H9 (cell line): ENCODE measurements at regions not wholly inside any gene's neighbourhood (a gene's known extent, or its start where the extent isn't known, plus 50 kb on each side); places are given as distances from the start of the nearest gene placed in this dataset.

Experiments
- DNase-seq: peaks from one replicate; pipeline ENCODE4 v3.0.0-alpha.2; 2017
- H2AFZ ChIP-seq: one replicate; pipeline ENCODE4 v1.6.1; 2013; ENCODE audit warnings: mild to moderate bottlenecking, low read length, control low read depth, moderate library complexity
- H2AK5ac ChIP-seq: 2 replicates; pipeline ENCODE4 v1.6.1; 2013; ENCODE audit warnings: low read length, control low read depth, mixed read lengths; ENCODE audit not compliant: insufficient read length
- H2BK120ac ChIP-seq: one replicate; pipeline ENCODE4 v1.6.1; 2013; ENCODE audit warnings: low read depth, mild to moderate bottlenecking, low read length, control low read depth, inconsistent platforms; ENCODE audit not compliant: poor library complexity, severe bottlenecking
- H2BK12ac ChIP-seq: 2 replicates; pipeline ENCODE4 v1.6.1; 2013; ENCODE audit warnings: low read length, control low read depth, mixed read lengths, low read depth; ENCODE audit not compliant: insufficient read length
- H2BK15ac ChIP-seq: 2 replicates; pipeline ENCODE4 v1.6.1; 2013; ENCODE audit warnings: low read depth, low read length, control low read depth
- H2BK20ac ChIP-seq: one replicate; pipeline ENCODE4 v1.6.1; 2013; ENCODE audit warnings: low read depth, mild to moderate bottlenecking, low read length, control low read depth, inconsistent platforms; ENCODE audit not compliant: poor library complexity, severe bottlenecking
- H2BK5ac ChIP-seq: 2 replicates; pipeline ENCODE4 v1.6.1; 2013; ENCODE audit warnings: low read length, control low read depth, mixed read lengths; ENCODE audit not compliant: insufficient read length
- H3K14ac ChIP-seq: 2 replicates; pipeline ENCODE4 v1.6.1; 2013; ENCODE audit warnings: low read length, control low read depth; ENCODE audit not compliant: insufficient read depth
- H3K18ac ChIP-seq: 2 replicates; pipeline ENCODE4 v1.6.1; 2013; ENCODE audit warnings: low read depth, mild to moderate bottlenecking, mixed read lengths, low read length, control low read depth; ENCODE audit not compliant: insufficient read length
- H3K23ac ChIP-seq: 2 replicates; pipeline ENCODE4 v1.6.1; 2013; ENCODE audit warnings: low read length, control low read depth, mixed read lengths, low read depth; ENCODE audit not compliant: insufficient read length
- H3K23me2 ChIP-seq: 2 replicates; pipeline ENCODE4 v1.6.1; 2013; ENCODE audit warnings: low read depth, mild to moderate bottlenecking, mixed read lengths, low read length, control low read depth; ENCODE audit not compliant: insufficient read length, poor library complexity, severe bottlenecking
- H3K27ac ChIP-seq: 2 replicates; pipeline ENCODE4 v1.5.1; 2013; ENCODE audit warnings: low read length, control low read depth, mixed read lengths, low read depth; ENCODE audit not compliant: insufficient read length
- H3K27me3 ChIP-seq: 2 replicates; pipeline ENCODE4 v1.6.1; 2013; ENCODE audit warnings: low read length, control low read depth, inconsistent platforms; ENCODE audit not compliant: insufficient read depth
- H3K4ac ChIP-seq: 2 replicates; pipeline ENCODE4 v1.6.1; 2013; ENCODE audit warnings: low read depth, mild to moderate bottlenecking, control low read depth, inconsistent platforms, low read length, moderate library complexity
- H3K4me1 ChIP-seq: 2 replicates; pipeline ENCODE4 v1.6.1; 2013; ENCODE audit warnings: low read length, control low read depth, inconsistent platforms; ENCODE audit not compliant: insufficient read depth
- H3K4me2 ChIP-seq: 2 replicates; pipeline ENCODE4 v1.6.1; 2013; ENCODE audit warnings: low read length, control low read depth, mixed read lengths; ENCODE audit not compliant: insufficient read length, insufficient read depth
- H3K56ac ChIP-seq: 2 replicates; pipeline ENCODE4 v1.6.1; 2013; ENCODE audit warnings: low read depth, mild to moderate bottlenecking, mixed read lengths, low read length, control low read depth; ENCODE audit not compliant: insufficient read length
- H3K79me1 ChIP-seq: 2 replicates; pipeline ENCODE4 v1.6.1; 2013; ENCODE audit warnings: low read depth, mild to moderate bottlenecking, moderate library complexity, low read length, control low read depth, inconsistent platforms; ENCODE audit not compliant: insufficient read depth, poor library complexity, severe bottlenecking
- H3K79me2 ChIP-seq: 2 replicates; pipeline ENCODE4 v1.6.1; 2013; ENCODE audit warnings: low read length, control low read depth, inconsistent platforms; ENCODE audit not compliant: insufficient read depth
- H3K9ac ChIP-seq: 2 replicates; pipeline ENCODE4 v1.6.1; 2013; ENCODE audit warnings: low read length, control low read depth, mixed read lengths; ENCODE audit not compliant: insufficient read length; ENCODE audit errors: extremely low read depth
- H3K9me3 ChIP-seq: one replicate; pipeline ENCODE4 v1.6.1; 2013; ENCODE audit warnings: low read depth, low read length, inconsistent platforms; ENCODE audit not compliant: control insufficient read depth
- H3T11ph ChIP-seq: one replicate; pipeline ENCODE4 v1.6.1; 2013; ENCODE audit warnings: mild to moderate bottlenecking, low read length, control low read depth, inconsistent platforms
- H4K20me1 ChIP-seq: one replicate; pipeline ENCODE4 v1.6.1; 2013; ENCODE audit not compliant: control insufficient read depth, insufficient read length, insufficient read depth
- H4K5ac ChIP-seq: 2 replicates; pipeline ENCODE4 v1.6.1; 2013; ENCODE audit warnings: low read depth, mild to moderate bottlenecking, mixed read lengths, low read length, control low read depth; ENCODE audit not compliant: insufficient read length
- H4K8ac ChIP-seq: replicated peaks from 2 replicates; pipeline ENCODE4 v1.6.1; 2013; ENCODE audit warnings: low read length, control low read depth, mixed read lengths, low read depth; ENCODE audit not compliant: insufficient read length
- H4K91ac ChIP-seq: 2 replicates; pipeline ENCODE4 v1.6.1; 2013; ENCODE audit warnings: low read depth, mild to moderate bottlenecking, moderate library complexity, mixed read lengths, low read length, control low read depth; ENCODE audit not compliant: insufficient read length
- H3K27ac Mint-ChIP-seq, 3 experiments: 2 replicates in 2 of 3; 3 replicates in 1 of 3; pipeline ENCODE4 v1.8.0; 2020 to 2021; ENCODE audit warnings: mixed read lengths in 3 of 3, mild to moderate bottlenecking in 1 of 3, moderate library complexity in 1 of 3
- H3K27me3 Mint-ChIP-seq: 2 replicates; pipeline ENCODE4 v1.8.0; 2021; ENCODE audit warnings: low read depth, mild to moderate bottlenecking, moderate library complexity, mixed read lengths
- H3K36me3 Mint-ChIP-seq, 3 experiments: 2 replicates in 2 of 3; 3 replicates in 1 of 3; pipeline ENCODE4 v1.8.0; 2020 to 2021; ENCODE audit warnings: low read depth in 3 of 3, mixed read lengths in 3 of 3; ENCODE audit not compliant: insufficient read depth in 1 of 3
- H3K4me1 Mint-ChIP-seq, 2 experiments: 2 replicates each; pipeline ENCODE4 v1.8.0; 2020; ENCODE audit warnings: mixed read lengths in 2 of 2
- H3K4me3 Mint-ChIP-seq, 2 experiments: 2 replicates in 1 of 2; 3 replicates in 1 of 2; pipeline ENCODE4 v1.8.0; 2020 to 2021; ENCODE audit warnings: mild to moderate bottlenecking in 2 of 2, mixed read lengths in 2 of 2, moderate library complexity in 1 of 2
- H3K9me3 Mint-ChIP-seq, 2 experiments: 2 replicates in 1 of 2; 3 replicates in 1 of 2; pipeline ENCODE4 v1.8.0; 2020; ENCODE audit warnings: mild to moderate bottlenecking in 2 of 2, mixed read lengths in 2 of 2, moderate library complexity in 1 of 2
- CTCF ChIP-seq: fragments of 200-600 bp; sonication (generic); conservative IDR thresholded peaks from 3 replicates; pipeline ENCODE4 v1.8.0; 2021; ENCODE audit warnings: antibody characterized with exemption, mild to moderate bottlenecking
- WGBS: extraction: QIAGEN DNeasy Blood & Tissue Kit; methylation state at CpG from one replicate; pipeline ENCODE4 v1.1.7; 2013; ENCODE audit warnings: missing lambda C conversion rate, low lambda C conversion rate, mixed read lengths; ENCODE audit not compliant: insufficient read length; ENCODE audit errors: extremely low coverage; 5-methylcytosine and 5-hydroxymethylcytosine counted together

- no peak overlapping the region for H2AK5ac ChIP-seq
- H3K4me3 Mint-ChIP-seq: no peak overlapping the region
- no peak overlapping the region for H3K56ac ChIP-seq
- H2BK120ac ChIP-seq: no peak overlapping the region
- H3K9me3 ChIP-seq: no peaks in the 10 kb centered on the region
- H4K20me1 ChIP-seq: no peaks in the 10 kb centered on the region
- H3K27ac Mint-ChIP-seq: no peak overlapping the region
- H3K36me3 Mint-ChIP-seq: peaks cover 6 to 17% (median 11%) of the 10 kb centered on the region in 3 experiments
- no peaks in the 10 kb centered on the region for H3K79me2 ChIP-seq
- H3K27ac ChIP-seq: no peak overlapping the region
- no peak for TF ChIP-seq CTCF
- H3K27me3 ChIP-seq: no peaks in the 10 kb centered on the region
- H2BK20ac ChIP-seq: no peak overlapping the region
- no peak overlapping the region for H4K5ac ChIP-seq
- no peak overlapping the region for H4K91ac ChIP-seq
- H3K4me1 Mint-ChIP-seq: no peaks in the 10 kb centered on the region; a peak in 1 of 4 replicates
- H3T11ph ChIP-seq: no peak overlapping the region
- H3K14ac ChIP-seq: no peak overlapping the region
- H3K4ac ChIP-seq: no peak overlapping the region
- H3K27me3 Mint-ChIP-seq: no peaks in the 10 kb centered on the region
- no peak for DNase-seq
- no peak overlapping the region for H2AFZ ChIP-seq
- no peak overlapping the region for H2BK15ac ChIP-seq
- no peak overlapping the region for H3K23ac ChIP-seq
- H3K23me2 ChIP-seq: no peaks in the 10 kb centered on the region
- no peak overlapping the region for H2BK12ac ChIP-seq
- no peak overlapping the region for H4K8ac ChIP-seq
- peaks cover 16 to 17% of the 10 kb centered on the region in 2 experiments for H3K9me3 Mint-ChIP-seq
- H3K9ac ChIP-seq: no peak overlapping the region
- no peak overlapping the region for H3K18ac ChIP-seq
- no CpG with 5 or more reads among the region's 5 CpGs for WGBS
- H3K4me1 ChIP-seq: no peaks in the 10 kb centered on the region
- no peak overlapping the region for H3K4me2 ChIP-seq
- no peaks in the 10 kb centered on the region for H3K79me1 ChIP-seq
- H2BK5ac ChIP-seq: no peak overlapping the region
Measured at GRCh38 chr2:39897273-39897672, 118.2 kb upstream of the THUMPD2 start.
